Neural crest cell (in vitro differentiated cells): ENCODE measurements at regions not wholly inside any gene's neighbourhood (a gene's known extent, or its start where the extent isn't known, plus 50 kb on each side); places are given as distances from the start of the nearest gene placed in this dataset.

ENCODE experiments used
- DNase-seq: peaks from one replicate; pipeline ENCODE4 v3.0.0; 2021; ENCODE audit warnings: low read depth, mixed read lengths, low spot score
- H3K27ac Mint-ChIP-seq: one replicate; pipeline ENCODE4 v1.8.0; 2021; ENCODE audit warnings: mild to moderate bottlenecking, mixed read lengths; ENCODE audit not compliant: unreplicated experiment
- H3K27me3 Mint-ChIP-seq: 2 replicates; pipeline ENCODE4 v1.8.0; 2021; ENCODE audit warnings: low read depth, mild to moderate bottlenecking, mixed read lengths
- H3K36me3 Mint-ChIP-seq: 2 replicates; pipeline ENCODE4 v1.8.0; 2021; ENCODE audit warnings: low read depth, mild to moderate bottlenecking, mixed read lengths
- H3K4me1 Mint-ChIP-seq: 2 replicates; pipeline ENCODE4 v1.8.0; 2021; ENCODE audit warnings: mixed read lengths
- H3K4me3 Mint-ChIP-seq: one replicate; pipeline ENCODE4 v1.8.0; 2021; ENCODE audit warnings: mild to moderate bottlenecking, mixed read lengths
- H3K9me3 Mint-ChIP-seq: 2 replicates; pipeline ENCODE4 v1.8.0; 2021; ENCODE audit warnings: mixed read lengths
- TF ChIP-seq, protein P1 (sequence below): fragments of 200-600 bp; sonication (generic); conservative IDR thresholded peaks from 2 replicates; pipeline ENCODE4 v1.5.0; 2021; ENCODE audit warnings: antibody characterized with exemption, mild to moderate bottlenecking

DNA sequence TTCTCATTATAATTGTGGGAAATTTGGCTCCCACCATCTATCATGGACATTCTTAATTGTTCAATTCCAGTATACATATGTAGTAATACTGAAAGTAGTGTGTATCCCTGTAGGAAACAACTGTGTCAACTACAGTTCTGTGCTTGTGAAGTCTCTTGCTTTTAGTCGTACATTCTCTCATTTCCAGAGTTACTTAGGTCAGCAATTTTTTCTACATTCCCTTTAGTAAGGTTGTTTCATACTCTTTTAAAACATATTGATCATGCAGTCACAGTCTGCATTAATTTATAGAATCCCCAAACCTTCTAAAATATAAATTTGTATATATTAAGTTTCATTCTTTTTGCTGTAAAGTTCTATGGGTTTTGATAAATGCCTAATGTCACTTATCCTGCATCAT, 289.2 kb upstream of the PCDH10 start:
- no peak overlapping the region for H3K4me3 Mint-ChIP-seq
- TF ChIP-seq, protein P1, sequence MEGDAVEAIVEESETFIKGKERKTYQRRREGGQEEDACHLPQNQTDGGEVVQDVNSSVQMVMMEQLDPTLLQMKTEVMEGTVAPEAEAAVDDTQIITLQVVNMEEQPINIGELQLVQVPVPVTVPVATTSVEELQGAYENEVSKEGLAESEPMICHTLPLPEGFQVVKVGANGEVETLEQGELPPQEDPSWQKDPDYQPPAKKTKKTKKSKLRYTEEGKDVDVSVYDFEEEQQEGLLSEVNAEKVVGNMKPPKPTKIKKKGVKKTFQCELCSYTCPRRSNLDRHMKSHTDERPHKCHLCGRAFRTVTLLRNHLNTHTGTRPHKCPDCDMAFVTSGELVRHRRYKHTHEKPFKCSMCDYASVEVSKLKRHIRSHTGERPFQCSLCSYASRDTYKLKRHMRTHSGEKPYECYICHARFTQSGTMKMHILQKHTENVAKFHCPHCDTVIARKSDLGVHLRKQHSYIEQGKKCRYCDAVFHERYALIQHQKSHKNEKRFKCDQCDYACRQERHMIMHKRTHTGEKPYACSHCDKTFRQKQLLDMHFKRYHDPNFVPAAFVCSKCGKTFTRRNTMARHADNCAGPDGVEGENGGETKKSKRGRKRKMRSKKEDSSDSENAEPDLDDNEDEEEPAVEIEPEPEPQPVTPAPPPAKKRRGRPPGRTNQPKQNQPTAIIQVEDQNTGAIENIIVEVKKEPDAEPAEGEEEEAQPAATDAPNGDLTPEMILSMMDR = no peak
- no peak overlapping the region for H3K27ac Mint-ChIP-seq
- H3K36me3 Mint-ChIP-seq = no peaks in the 10 kb centered on the region
- H3K9me3 Mint-ChIP-seq = no peaks in the 10 kb centered on the region
- no peaks in the 10 kb centered on the region for H3K4me1 Mint-ChIP-seq
- DNase-seq = no peak
- no peaks in the 10 kb centered on the region for H3K27me3 Mint-ChIP-seq

- H3K4me3 Mint-ChIP-seq = no peak overlapping the region
- H3K27ac Mint-ChIP-seq = no peak overlapping the region
- TF ChIP-seq, protein P1 = no peak
- H3K27me3 Mint-ChIP-seq = no peaks in the 10 kb centered on the region
- H3K36me3 Mint-ChIP-seq = no peaks in the 10 kb centered on the region
- no peaks in the 10 kb centered on the region for H3K9me3 Mint-ChIP-seq
- DNase-seq = no peak
- H3K4me1 Mint-ChIP-seq = no peaks in the 10 kb centered on the region
Observed at GRCh38 chr4:132860976-132861375, 288.1 kb upstream of the PCDH10 start.

DNA sequence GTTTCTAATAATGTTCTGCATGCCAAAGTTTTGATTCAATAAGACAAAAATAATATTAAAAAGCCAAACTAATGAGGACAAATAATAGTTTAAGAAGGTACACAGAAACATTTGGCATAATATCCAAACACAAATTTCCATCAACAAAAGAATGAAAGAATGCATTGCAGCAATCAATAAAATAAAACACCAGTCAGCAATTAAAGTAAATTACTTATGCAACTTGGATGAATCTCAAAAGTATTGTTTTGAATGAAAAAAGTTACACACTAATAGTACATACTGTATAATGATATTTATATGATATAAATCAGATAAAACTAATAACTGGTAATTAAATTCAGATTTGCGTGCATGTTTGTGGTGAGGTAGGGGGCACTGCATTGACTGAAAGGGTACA, 285.5 kb upstream of the PCDH10 start:
- H3K27me3 Mint-ChIP-seq = no peaks in the 10 kb centered on the region
- no peak overlapping the region for H3K27ac Mint-ChIP-seq
- no peaks in the 10 kb centered on the region for H3K36me3 Mint-ChIP-seq
- TF ChIP-seq, protein P1 = no peak
- no peak overlapping the region for H3K4me3 Mint-ChIP-seq
- no peaks in the 10 kb centered on the region for H3K4me1 Mint-ChIP-seq
- H3K9me3 Mint-ChIP-seq = no peaks in the 10 kb centered on the region
- no peak for DNase-seq

DNA sequence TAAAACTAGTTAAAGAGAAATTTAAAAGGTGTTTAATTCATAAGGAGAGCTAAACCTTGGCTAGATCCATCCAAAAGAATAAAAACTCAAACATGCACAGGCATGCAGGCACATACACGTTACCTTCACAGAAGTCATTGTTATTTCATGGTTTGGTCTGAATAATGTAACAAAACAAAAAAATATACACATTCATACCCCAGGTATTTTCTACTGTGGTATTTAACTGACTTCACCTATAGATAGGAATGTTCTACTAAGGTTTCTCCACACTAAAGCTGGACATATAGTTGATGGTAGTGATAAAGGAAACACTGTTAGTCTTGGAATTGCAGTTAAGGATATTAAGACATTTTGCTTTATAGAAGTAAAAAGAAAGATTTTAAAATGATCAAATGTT, 283.6 kb upstream of the PCDH10 start:
- TF ChIP-seq, protein P1 = no peak
- H3K27ac Mint-ChIP-seq = no peak overlapping the region
- no peak for DNase-seq
- H3K36me3 Mint-ChIP-seq = no peaks in the 10 kb centered on the region
- H3K27me3 Mint-ChIP-seq = no peaks in the 10 kb centered on the region
- H3K9me3 Mint-ChIP-seq = no peaks in the 10 kb centered on the region
- H3K4me1 Mint-ChIP-seq = no peaks in the 10 kb centered on the region
- no peak overlapping the region for H3K4me3 Mint-ChIP-seq

GRCh38 chr4:132865922-132866321, 283.2 kb upstream of the PCDH10 start:
- H3K4me1 Mint-ChIP-seq = no peaks in the 10 kb centered on the region
- no peak overlapping the region for H3K4me3 Mint-ChIP-seq
- no peak for DNase-seq
- no peaks in the 10 kb centered on the region for H3K9me3 Mint-ChIP-seq
- TF ChIP-seq, protein P1 = no peak
- no peak overlapping the region for H3K27ac Mint-ChIP-seq
- no peaks in the 10 kb centered on the region for H3K36me3 Mint-ChIP-seq
- no peaks in the 10 kb centered on the region for H3K27me3 Mint-ChIP-seq

DNA sequence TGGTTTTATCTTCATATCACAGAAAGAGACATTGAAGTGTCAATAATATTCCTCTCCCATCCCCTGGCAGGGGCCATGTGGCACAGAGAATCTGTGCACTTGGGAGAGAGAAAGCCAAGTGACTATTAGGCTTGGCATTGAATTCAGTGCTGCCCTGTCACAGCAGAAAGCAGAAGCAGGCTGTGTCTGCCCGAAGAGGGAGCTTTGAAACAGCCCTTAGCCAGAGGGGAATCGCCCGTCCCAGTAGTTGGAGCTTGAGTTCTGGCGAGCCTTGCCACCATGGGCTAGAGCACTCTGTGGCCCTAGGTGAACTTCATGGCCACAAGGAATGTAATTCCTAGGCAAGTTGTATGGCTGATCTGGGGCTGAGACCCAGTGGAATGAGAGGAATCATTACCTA, 282.5 kb upstream of the PCDH10 start:
- no peak for DNase-seq
- Mint-ChIP-seq H3K9me3 (no peaks in the 10 kb centered on the region), H3K27ac (no peak overlapping the region), H3K27me3 (no peaks in the 10 kb centered on the region), H3K36me3 (no peaks in the 10 kb centered on the region), H3K4me1 (no peaks in the 10 kb centered on the region), H3K4me3 (no peak overlapping the region)
- TF ChIP-seq, protein P1 = no peak
